Esophagus muscularis mucosa (tissue), 4 donors: ENCODE measurements at regions not wholly inside any gene's neighbourhood (a gene's known extent, or its start where the extent isn't known, plus 50 kb on each side); places are given as distances from the start of the nearest gene placed in this dataset.

Source experiments
- DNase-seq: peaks from one replicate; pipeline ENCODE4 v3.0.0-alpha.2; 2017; ENCODE audit errors: extremely low spot score
- H3K27ac ChIP-seq, 4 donors: fragments of 200-600 bp; sonication (generic); replicated peaks in 1 of 4; 1 replicate in 3 of 4; 2 replicates in 1 of 4; pipeline ENCODE4 v1.5.1; 2016 to 2019; ENCODE audit warnings: mild to moderate bottlenecking in 1 of 4
- H3K27me3 ChIP-seq, 4 donors: fragments of 200-600 bp; sonication (generic); one replicate each; pipeline versions ENCODE4 v1.5.1 to v1.6.0; 2016 to 2019
- H3K36me3 ChIP-seq, 4 donors: fragments of 200-600 bp; sonication (generic); one replicate each; pipeline ENCODE4 v1.5.1; 2016 to 2019
- H3K4me1 ChIP-seq, 4 donors: fragments of 200-600 bp; sonication (generic); one replicate each; pipeline ENCODE4 v1.5.1; 2016 to 2019
- H3K4me3 ChIP-seq, 4 donors: fragments of 200-600 bp; sonication (generic); 1 replicate in 2 of 4; 2 replicates in 2 of 4; pipeline ENCODE4 v1.5.1; 2016 to 2019; ENCODE audit warnings: mild to moderate bottlenecking in 4 of 4, moderate library complexity in 1 of 4
- H3K9me3 ChIP-seq, 4 donors: fragments of 200-600 bp; sonication (generic); 1 replicate in 3 of 4; 2 replicates in 1 of 4; pipeline ENCODE4 v1.5.1; 2016 to 2019
- CTCF ChIP-seq, 3 experiments: fragments of 200-600 bp in 2 of 3; fragments of 450-650 bp in 1 of 3; sonication (generic) in 2 of 3; IDR thresholded peaks; one replicate each; pipeline ENCODE4 v1.5.1; 2017 to 2019; ENCODE audit warnings: antibody characterized with exemption in 3 of 3, mild to moderate bottlenecking in 2 of 3, moderate library complexity in 1 of 3
- EP300 ChIP-seq: sonication (generic); formaldehyde crosslinking; IDR thresholded peaks from one replicate; pipeline ENCODE4 v1.6.1; 2017; ENCODE audit warnings: antibody characterized with exemption
- POLR2A ChIP-seq: fragments of 450-650 bp; IDR thresholded peaks from one replicate; pipeline ENCODE4 v1.6.1; 2017; ENCODE audit warnings: antibody characterized with exemption, moderate library complexity, mild to moderate bottlenecking, low read depth
- POLR2AphosphoS5 ChIP-seq, 2 donors: sonication (generic); formaldehyde crosslinking; IDR thresholded peaks; one replicate each; pipeline ENCODE4 v1.6.1; 2017; ENCODE audit warnings: antibody characterized with exemption in 2 of 2
- WGBS: methylation state at CpG from one replicate; pipeline ENCODE4 v1.1.5; 2018; 5-methylcytosine and 5-hydroxymethylcytosine counted together
- intact Hi-C: fragments of 100-400 bp; cut with DNase I; formaldehyde crosslinking; loops from one replicate; pipeline ENCODE4 v1.15.1; 2023

GRCh38 chr7:9796241-9796640, 1177.4 kb upstream of the PHF14 start:
- no peak for TF ChIP-seq POLR2A
- TF ChIP-seq EP300 = no peak
- no peak for TF ChIP-seq CTCF (IDR thresholded peaks at IDR 0.05)
- no peak for TF ChIP-seq POLR2AphosphoS5 (IDR thresholded peaks at IDR 0.05)
- Histone ChIP-seq H3K27ac (no peak overlapping the region), H3K27me3 (no peaks in the 10 kb centered on the region), H3K36me3 (no peaks in the 10 kb centered on the region), H3K4me3 (no peak overlapping the region), H3K4me1 (no peaks in the 10 kb centered on the region), H3K9me3 (no peaks in the 10 kb centered on the region)
- DNase-seq = no peak
- intact Hi-C loops = no loop called here
- WGBS = 69% methylated on average over 1 of the region's 1 CpG

GRCh38 chr7:9822458-9823290, 1151.0 kb upstream of the PHF14 start:
- no peaks in the 10 kb centered on the region for H3K36me3 ChIP-seq
- H3K9me3 ChIP-seq = peaks cover 0 to 7% (median 5%) of the 10 kb centered on the region in 4 donors
- no peaks in the 10 kb centered on the region for H3K27me3 ChIP-seq
- no peaks in the 10 kb centered on the region for H3K4me1 ChIP-seq
- no peak for DNase-seq
- no peak for TF ChIP-seq EP300
- no peak for TF ChIP-seq CTCF (IDR thresholded peaks at IDR 0.05)
- TF ChIP-seq POLR2AphosphoS5 (IDR thresholded peaks at IDR 0.05) = no peak
- TF ChIP-seq POLR2A = no peak
- intact Hi-C loops = no loop called here
- WGBS = 85% methylated on average over 12 of the region's 20 CpGs
- no peak overlapping the region for H3K4me3 ChIP-seq
- no peak overlapping the region for H3K27ac ChIP-seq

GRCh38 chr7:9835199-9835598, 1138.5 kb upstream of the PHF14 start:
- Histone ChIP-seq H3K9me3 (no peaks in the 10 kb centered on the region), H3K27me3 (no peaks in the 10 kb centered on the region), H3K4me1 (no peaks in the 10 kb centered on the region), H3K4me3 (no peak overlapping the region), H3K27ac (no peak overlapping the region), H3K36me3 (no peaks in the 10 kb centered on the region)
- TF ChIP-seq EP300 (no peak), CTCF (IDR thresholded peaks at IDR 0.05) (no peak), POLR2A (no peak), POLR2AphosphoS5 (IDR thresholded peaks at IDR 0.05) (no peak)
- intact Hi-C loops = no loop called here
- no peak for DNase-seq
- 72% methylated on average over 3 of the region's 3 CpGs for WGBS

- TF ChIP-seq POLR2AphosphoS5 (IDR thresholded peaks at IDR 0.05) (no peak), CTCF (IDR thresholded peaks at IDR 0.05) (no peak), POLR2A (no peak), EP300 (no peak)
- DNase-seq = no peak
- Histone ChIP-seq H3K4me3 (no peak overlapping the region), H3K27ac (no peak overlapping the region), H3K36me3 (no peaks in the 10 kb centered on the region), H3K9me3 (no peaks in the 10 kb centered on the region), H3K4me1 (no peaks in the 10 kb centered on the region), H3K27me3 (no peaks in the 10 kb centered on the region)
- 77% methylated on average over 1 of the region's 1 CpG for WGBS
- intact Hi-C loops = no loop called here
Observed at GRCh38 chr7:9836671-9837070, 1137.0 kb upstream of the PHF14 start.

GRCh38 chr7:9842301-9842700, 1131.4 kb upstream of the PHF14 start:
- H3K9me3 ChIP-seq = no peaks in the 10 kb centered on the region
- intact Hi-C loops = no loop called here
- DNase-seq = no peak
- no peak overlapping the region for H3K4me3 ChIP-seq
- H3K4me1 ChIP-seq = no peaks in the 10 kb centered on the region
- H3K27me3 ChIP-seq = no peaks in the 10 kb centered on the region
- no peak for TF ChIP-seq CTCF (IDR thresholded peaks at IDR 0.05)
- no peak for TF ChIP-seq EP300
- no peak for TF ChIP-seq POLR2A
- no peak for TF ChIP-seq POLR2AphosphoS5 (IDR thresholded peaks at IDR 0.05)
- H3K27ac ChIP-seq = no peak overlapping the region
- no peaks in the 10 kb centered on the region for H3K36me3 ChIP-seq
- 83% methylated on average over 2 of the region's 2 CpGs for WGBS
